Liver (tissue), 8 donors: ENCODE measurements at regions not wholly inside any gene's neighbourhood (a gene's known extent, or its start where the extent isn't known, plus 50 kb on each side); places are given as distances from the start of the nearest gene placed in this dataset.

Experiments
- DNase-seq: peaks from one replicate; pipeline ENCODE4 v3.0.0-alpha.2; 2017; ENCODE audit warnings: low spot score
- H3K27ac ChIP-seq, 2 donors: one replicate each; pipeline ENCODE4 v1.7.0; 2013; ENCODE audit warnings: inconsistent platforms in 2 of 2, low read length in 2 of 2, control low read depth in 1 of 2, low read depth in 1 of 2, mild to moderate bottlenecking in 1 of 2
- H3K27me3 ChIP-seq, 4 donors: one replicate each; pipeline versions ENCODE4 v1.6.1 to v1.7.0; 2013; ENCODE audit warnings: low read length in 3 of 4, inconsistent platforms in 1 of 4, mild to moderate bottlenecking in 1 of 4, moderate library complexity in 1 of 4; ENCODE audit not compliant: control insufficient read depth in 4 of 4, insufficient read depth in 4 of 4
- H3K36me3 ChIP-seq, 4 donors: one replicate each; pipeline versions ENCODE4 v1.6.1 to v1.7.0; 2013; ENCODE audit warnings: low read length in 3 of 4, mild to moderate bottlenecking in 3 of 4, low read depth in 1 of 4, moderate library complexity in 1 of 4; ENCODE audit not compliant: control insufficient read depth in 4 of 4, insufficient read depth in 3 of 4
- H3K4me1 ChIP-seq, 4 donors: one replicate each; pipeline versions ENCODE4 v1.6.1 to v1.7.0; 2013; ENCODE audit warnings: low read length in 3 of 4, mild to moderate bottlenecking in 3 of 4, moderate library complexity in 1 of 4; ENCODE audit not compliant: control insufficient read depth in 4 of 4, insufficient read depth in 4 of 4
- H3K4me3 ChIP-seq, 3 donors: one replicate each; pipeline versions ENCODE4 v1.6.1 to v1.7.0; 2013; ENCODE audit warnings: low read length in 3 of 3, control low read depth in 1 of 3, low read depth in 1 of 3, mild to moderate bottlenecking in 1 of 3
- H3K9ac ChIP-seq, 2 donors: one replicate each; pipeline ENCODE4 v1.7.0; 2013; ENCODE audit warnings: low read length in 2 of 2, mild to moderate bottlenecking in 2 of 2, moderate library complexity in 2 of 2, control low read depth in 1 of 2, low read depth in 1 of 2
- H3K9me3 ChIP-seq, 4 donors: one replicate each; pipeline versions ENCODE4 v1.6.1 to v1.7.0; 2013; ENCODE audit warnings: low read length in 3 of 4; ENCODE audit not compliant: control insufficient read depth in 4 of 4
- ATF3 ChIP-seq: IDR thresholded peaks from 2 replicates; pipeline ENCODE4 v1.6.1; 2016; ENCODE audit warnings: antibody characterized with exemption
- CTCF ChIP-seq: fragments of 150-350 bp; IDR thresholded peaks from 2 replicates; pipeline ENCODE4 v1.5.1; 2017; ENCODE audit warnings: improper control_type of control experiment, low read depth, low read length; ENCODE audit not compliant: missing input control
- EGR1 ChIP-seq, 2 donors: IDR thresholded peaks; 2 replicates each; pipeline ENCODE4 v1.6.1; 2016 to 2018; ENCODE audit warnings: antibody characterized with exemption in 2 of 2, low read depth in 2 of 2
- FOXA1 ChIP-seq: IDR thresholded peaks from 2 replicates; pipeline ENCODE4 v1.6.1; 2016; ENCODE audit warnings: antibody characterized with exemption
- FOXA2 ChIP-seq: IDR thresholded peaks from 2 replicates; pipeline ENCODE4 v1.6.1; 2016; ENCODE audit warnings: antibody characterized with exemption
- GABPA ChIP-seq, 2 donors: IDR thresholded peaks in 1 of 2; conservative IDR thresholded peaks in 1 of 2; 2 replicates each; pipeline ENCODE4 v1.6.1; 2016; ENCODE audit warnings: antibody characterized with exemption in 2 of 2, mild to moderate bottlenecking in 1 of 2, moderate library complexity in 1 of 2
- HNF4A ChIP-seq, 2 donors: conservative IDR thresholded peaks; 2 replicates each; pipeline ENCODE4 v1.6.1; 2016; ENCODE audit warnings: antibody characterized with exemption in 2 of 2, mild to moderate bottlenecking in 2 of 2
- HNF4G ChIP-seq: IDR thresholded peaks from 2 replicates; pipeline ENCODE4 v1.6.1; 2016; ENCODE audit warnings: antibody characterized with exemption
- JUND ChIP-seq, 2 donors: IDR thresholded peaks; 2 replicates each; pipeline ENCODE4 v1.6.1; 2016; ENCODE audit warnings: antibody characterized with exemption in 2 of 2
- MAX ChIP-seq: IDR thresholded peaks from 2 replicates; pipeline ENCODE4 v1.6.1; 2016; ENCODE audit warnings: antibody characterized with exemption
- NR2F2 ChIP-seq: IDR thresholded peaks from 2 replicates; pipeline ENCODE4 v1.6.1; 2016; ENCODE audit warnings: antibody characterized with exemption
- RAD21 ChIP-seq, 2 donors: IDR thresholded peaks; 2 replicates each; pipeline ENCODE4 v1.6.1; 2016; ENCODE audit warnings: antibody characterized with exemption in 2 of 2, mild to moderate bottlenecking in 2 of 2
- REST ChIP-seq: IDR thresholded peaks from 2 replicates; pipeline ENCODE4 v1.6.1; 2016; ENCODE audit warnings: antibody characterized with exemption, mild to moderate bottlenecking
- RXRA ChIP-seq, 2 donors: IDR thresholded peaks; 2 replicates each; pipeline ENCODE4 v1.6.1; 2017 to 2018; ENCODE audit warnings: antibody characterized with exemption in 2 of 2, mild to moderate bottlenecking in 1 of 2
- SP1 ChIP-seq: IDR thresholded peaks from 2 replicates; pipeline ENCODE4 v1.6.1; 2018; ENCODE audit warnings: antibody characterized with exemption, mild to moderate bottlenecking
- TAF1 ChIP-seq: conservative IDR thresholded peaks from 2 replicates; pipeline ENCODE4 v1.6.1; 2016; ENCODE audit warnings: antibody characterized with exemption, mild to moderate bottlenecking
- YY1 ChIP-seq: IDR thresholded peaks from 2 replicates; pipeline ENCODE4 v1.6.1; 2016; ENCODE audit warnings: antibody characterized with exemption, mild to moderate bottlenecking
- ZBTB33 ChIP-seq: IDR thresholded peaks from 2 replicates; pipeline ENCODE4 v1.6.1; 2016; ENCODE audit warnings: antibody characterized with exemption
- WGBS: extraction: QIAGEN DNeasy Blood & Tissue Kit; methylation state at CpG from one replicate; pipeline ENCODE4 v1.1.7; 2013; 5-methylcytosine and 5-hydroxymethylcytosine counted together
- donor health status: healthy.
- donor health status: healthy.
- donor health status: healthy.
- donor health status: healthy.
- donor health status: healthy.

- Histone ChIP-seq H3K27ac (no peak overlapping the region), H3K4me1 (no peaks in the 10 kb centered on the region), H3K9me3 (peaks cover 0 to 3% (median under 1%) of the 10 kb centered on the region in 4 donors), H3K9ac (no peak overlapping the region), H3K27me3 (peaks cover 0 to 3% (median 0%) of the 10 kb centered on the region in 4 donors), H3K36me3 (no peaks in the 10 kb centered on the region), H3K4me3 (no peak overlapping the region)
- DNase-seq, result no peak
- TF ChIP-seq CTCF (no peak), ATF3 (no peak), HNF4G (no peak), MAX (no peak), NR2F2 (no peak), HNF4A (conservative IDR thresholded peaks at IDR 0.05) (no peak), YY1 (no peak), GABPA (IDR thresholded peaks at IDR 0.05 in 1 of 2, conservative IDR thresholded peaks at IDR 0.05 in 1 of 2) (no peak), SP1 (no peak), EGR1 (IDR thresholded peaks at IDR 0.05; ENCODE audit: low read depth in 2 of 2) (no peak), REST (no peak), RAD21 (IDR thresholded peaks at IDR 0.05) (no peak), ZBTB33 (no peak), TAF1 (no peak), RXRA (IDR thresholded peaks at IDR 0.05) (no peak), JUND (IDR thresholded peaks at IDR 0.05) (no peak), FOXA1 (no peak), FOXA2 (no peak)
- 80% methylated on average over 3 of the region's 3 CpGs for WGBS
Observed at GRCh38 chr14:34211732-34212131, 250.3 kb downstream of the SPTSSA start.
